Loucy (cell line): ENCODE measurements at regions not wholly inside any gene's neighbourhood (a gene's known extent, or its start where the extent isn't known, plus 50 kb on each side); places are given as distances from the start of the nearest gene placed in this dataset.

Experiments used
- CTCF ChIP-seq: fragments of 200-600 bp; sonication (generic); conservative IDR thresholded peaks from 2 replicates; pipeline ENCODE4 v1.5.1; 2014; ENCODE audit warnings: mild to moderate bottlenecking, antibody characterized with exemption, low read length
- EZH2phosphoT487 ChIP-seq: fragments of 200-600 bp; IDR thresholded peaks from 2 replicates; pipeline ENCODE4 v1.6.1; 2018; ENCODE audit warnings: antibody characterized with exemption, mild to moderate bottlenecking, moderate library complexity, borderline replicate concordance

GRCh38 chrX:109926743-109927662 is 75.9 kb upstream of the TMEM164 start:
- TF ChIP-seq CTCF (no peak), EZH2phosphoT487 (no peak)
